Activated CD8-positive, alpha-beta memory T cell treated with anti-CD3 and anti-CD28 coated beads for 36 hours (primary cell): ENCODE measurements at regions not wholly inside any gene's neighbourhood (a gene's known extent, or its start where the extent isn't known, plus 50 kb on each side); places are given as distances from the start of the nearest gene placed in this dataset.
"Not testable (repeated sequence)": the region's sequence is repeated elsewhere in the genome, so short reads cannot be mapped to it uniquely, and the experiment has no call there.

ENCODE experiments used
- CTCF ChIA-PET: fragments of 350-600 bp; sonication (Branson Sonifier 250); formaldehyde crosslinking; loops from one replicate; lab custom pipeline; 2021; ENCODE audit warnings: antibody characterized with exemption; lab: Charles Lee
- POLR2A ChIA-PET: fragments of 350-600 bp; sonication (Branson Sonifier 250); formaldehyde crosslinking; loops from one replicate; lab custom pipeline; 2021; ENCODE audit warnings: antibody characterized with exemption; lab: Charles Lee

GRCh38 chr2:239845968-239846367, 179.2 kb downstream of the NDUFA10 start:
- ChIA-PET POLR2A (no interaction called here), CTCF (no interaction called here)

- CTCF ChIA-PET: no interaction called here
These were observed 185.8 kb downstream of the NDUFA10 start for GRCh38 chr2:239839306-239839705.

GRCh38 chr2:239836021-239836765, 188.9 kb downstream of the NDUFA10 start:
- CTCF ChIA-PET: no interaction called here
- POLR2A ChIA-PET: no interaction called here

More at GRCh38 chr2:239839306-239839705, 185.8 kb downstream of the NDUFA10 start:
- POLR2A ChIA-PET: no interaction called here

- POLR2A ChIA-PET: no interaction called here
- CTCF ChIA-PET: no interaction called here
These were observed 190.1 kb downstream of the NDUFA10 start for GRCh38 chr2:239835056-239835455.

- ChIA-PET POLR2A (interaction anchor here (0.6 kb wide), 1 partner anchor 116 kb away, joined by 3 read pairs; no protein-coding TSS in a partner anchor), CTCF (no interaction called here)
These were observed 191.0 kb downstream of the NDUFA10 start for GRCh38 chr2:239834143-239834542.

- CTCF ChIA-PET: no interaction called here
- POLR2A ChIA-PET: interaction anchor here (0.6 kb wide), 1 partner anchor 116 kb away, joined by 3 read pairs; no protein-coding TSS in a partner anchor
These were observed 191.7 kb downstream of the NDUFA10 start for GRCh38 chr2:239833269-239834109.

- CTCF ChIA-PET: no interaction called here
- POLR2A ChIA-PET: no interaction called here
These were observed 192.5 kb downstream of the NDUFA10 start for GRCh38 chr2:239832490-239833268.

GRCh38 chr2:239831861-239832489, 193.2 kb downstream of the NDUFA10 start:
- ChIA-PET POLR2A (no interaction called here), CTCF (no interaction called here)

GRCh38 chr2:239831001-239831731, 194.0 kb downstream of the NDUFA10 start:
- POLR2A ChIA-PET: no interaction called here
- CTCF ChIA-PET: no interaction called here

- POLR2A ChIA-PET: no interaction called here
- CTCF ChIA-PET: no interaction called here
These were observed 194.8 kb downstream of the NDUFA10 start for GRCh38 chr2:239830121-239831000.

GRCh38 chr2:239829326-239829725, 195.8 kb downstream of the NDUFA10 start:
- POLR2A ChIA-PET: no interaction called here
- CTCF ChIA-PET: no interaction called here

- CTCF ChIA-PET, POLR2A ChIA-PET: not testable (repeated sequence)
These were observed 196.2 kb downstream of the NDUFA10 start for GRCh38 chr2:239828973-239829275.

GRCh38 chr2:239828192-239828972, 196.8 kb downstream of the NDUFA10 start:
- CTCF ChIA-PET: no interaction called here
- POLR2A ChIA-PET: no interaction called here

- POLR2A ChIA-PET: no interaction called here
- CTCF ChIA-PET: no interaction called here
These were observed 197.6 kb downstream of the NDUFA10 start for GRCh38 chr2:239827523-239827890.

- CTCF ChIA-PET: no interaction called here
- POLR2A ChIA-PET: no interaction called here
These were observed 198.2 kb downstream of the NDUFA10 start for GRCh38 chr2:239826786-239827522.

- CTCF ChIA-PET: no interaction called here
- POLR2A ChIA-PET: no interaction called here
These were observed 198.8 kb downstream of the NDUFA10 start for GRCh38 chr2:239826376-239826775.

- POLR2A ChIA-PET: no interaction called here
- CTCF ChIA-PET: no interaction called here
These were observed 199.5 kb downstream of the NDUFA10 start for GRCh38 chr2:239825705-239825979.
